ENCODE measurements at regions not wholly inside any gene's neighbourhood (a gene's known extent, or its start where the extent isn't known, plus 50 kb on each side); places are given as distances from the start of the nearest gene placed in this dataset.
"Not testable (repeated sequence)": the region's sequence is repeated elsewhere in the genome, so short reads cannot be mapped to it uniquely, and the experiment has no call there.

GRCh38 chr2:59787095-59787494 is 766.4 kb downstream of the BCL11A start:
- no peak for DNase-seq (ENCODE audit: low read depth in 1 of 2, low spot score in 1 of 2)
- in situ Hi-C loops (cut with HindIII; ENCODE audit: low pct_unique_long_range_greater_than_20kb, low sequenced_read_pairs) = no loop called here
- no peak for TF ChIP-seq JUND (IDR thresholded peaks at IDR 0.05; ENCODE audit: low read depth)

- no peak for DNase-seq (ENCODE audit: low read depth in 1 of 2, low spot score in 1 of 2)
- in situ Hi-C loops (cut with HindIII; ENCODE audit: low pct_unique_long_range_greater_than_20kb, low sequenced_read_pairs) = no loop called here
- no peak for TF ChIP-seq JUND (IDR thresholded peaks at IDR 0.05; ENCODE audit: low read depth)
Measured at GRCh38 chr2:59786684-59787083, 766.8 kb downstream of the BCL11A start.

DNA sequence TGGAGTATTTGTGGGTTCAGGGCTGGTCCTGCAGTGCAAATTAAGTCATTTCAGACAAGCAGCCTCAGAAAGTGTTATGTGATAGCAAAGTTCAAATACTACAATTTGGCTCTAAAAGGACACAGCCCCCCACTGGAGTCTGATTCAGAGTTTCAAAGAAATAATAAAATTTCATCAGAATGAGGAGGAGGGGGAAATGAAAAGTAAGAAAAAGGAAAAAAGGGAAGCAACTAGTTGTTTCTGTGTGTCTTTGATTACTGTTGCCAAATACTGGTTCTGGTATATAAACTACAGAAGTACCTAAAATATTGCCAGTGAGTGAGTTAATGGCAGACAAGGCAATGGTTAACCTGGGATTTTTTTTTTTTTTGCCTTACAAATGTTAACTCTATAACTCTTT is 773.9 kb downstream of the BCL11A start:
- DNase-seq (ENCODE audit: low read depth in 1 of 2, low spot score in 1 of 2) = no peak
- in situ Hi-C loops (cut with HindIII; ENCODE audit: low pct_unique_long_range_greater_than_20kb, low sequenced_read_pairs) = no loop called here
- no peak for TF ChIP-seq JUND (IDR thresholded peaks at IDR 0.05; ENCODE audit: low read depth)

DNA sequence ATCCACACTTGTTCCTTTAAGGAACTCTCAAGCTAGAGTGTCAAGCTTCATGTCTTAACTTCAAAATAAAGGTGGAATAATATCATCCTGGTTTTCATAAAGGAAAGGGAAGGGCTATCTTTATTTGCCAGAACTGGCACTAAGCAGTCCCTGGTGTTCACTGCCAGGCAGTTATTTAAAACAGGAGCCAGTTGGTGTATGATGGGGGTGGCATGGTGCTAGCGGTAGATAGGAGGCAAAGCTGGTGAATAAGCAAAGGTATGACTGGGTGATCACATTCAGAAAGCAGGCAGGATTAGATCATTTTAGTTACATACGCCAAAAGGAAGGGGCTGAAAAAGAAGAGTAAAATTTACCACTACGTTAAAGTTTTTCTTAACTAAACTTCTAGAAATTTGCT is 776.3 kb downstream of the BCL11A start:
- in situ Hi-C loops (cut with HindIII; ENCODE audit: low pct_unique_long_range_greater_than_20kb, low sequenced_read_pairs) = no loop called here
- no peak for TF ChIP-seq JUND (IDR thresholded peaks at IDR 0.05; ENCODE audit: low read depth)
- DNase-seq (ENCODE audit: low read depth in 1 of 2, low spot score in 1 of 2) = no peak

- DNase-seq (ENCODE audit: low read depth in 1 of 2, low spot score in 1 of 2) = no peak
- in situ Hi-C loops (cut with HindIII; ENCODE audit: low pct_unique_long_range_greater_than_20kb, low sequenced_read_pairs) = no loop called here
- no peak for TF ChIP-seq JUND (IDR thresholded peaks at IDR 0.05; ENCODE audit: low read depth)
Measured at GRCh38 chr2:59776726-59777008, 776.8 kb downstream of the BCL11A start.

DNA sequence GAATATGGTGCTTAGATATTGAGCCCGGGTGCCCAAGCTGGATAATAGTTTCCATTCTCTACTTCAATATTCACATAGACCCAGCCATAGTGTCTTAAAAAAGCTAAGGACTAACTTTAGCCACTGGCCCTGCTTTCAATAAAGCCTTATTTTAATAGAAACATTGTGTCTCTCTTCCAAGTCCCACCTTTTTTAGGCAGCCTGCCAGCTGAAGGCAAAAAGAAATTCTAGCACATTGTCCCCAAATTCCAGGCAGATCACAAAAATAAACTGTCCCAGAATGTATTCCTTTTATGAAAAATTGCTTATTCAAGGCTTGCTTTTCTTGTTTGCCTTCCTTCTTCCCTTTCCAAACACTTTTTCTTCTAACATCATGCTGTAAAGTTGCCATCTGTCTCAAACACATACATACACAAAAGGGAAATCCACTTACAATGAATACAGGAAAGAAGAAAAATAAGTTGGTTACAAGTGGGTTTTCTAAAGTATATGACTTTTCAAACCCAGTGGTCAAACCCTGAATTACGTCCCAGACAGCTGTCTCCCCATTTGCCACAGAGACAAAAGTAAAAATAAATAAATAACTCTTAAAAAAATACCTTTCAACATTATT is 778.5 kb downstream of the BCL11A start:
- DNase-seq (ENCODE audit: low read depth in 1 of 2, low spot score in 1 of 2) = no peak
- in situ Hi-C loops (cut with HindIII; ENCODE audit: low pct_unique_long_range_greater_than_20kb, low sequenced_read_pairs) = no loop called here
- no peak for TF ChIP-seq JUND (IDR thresholded peaks at IDR 0.05; ENCODE audit: low read depth)

DNA sequence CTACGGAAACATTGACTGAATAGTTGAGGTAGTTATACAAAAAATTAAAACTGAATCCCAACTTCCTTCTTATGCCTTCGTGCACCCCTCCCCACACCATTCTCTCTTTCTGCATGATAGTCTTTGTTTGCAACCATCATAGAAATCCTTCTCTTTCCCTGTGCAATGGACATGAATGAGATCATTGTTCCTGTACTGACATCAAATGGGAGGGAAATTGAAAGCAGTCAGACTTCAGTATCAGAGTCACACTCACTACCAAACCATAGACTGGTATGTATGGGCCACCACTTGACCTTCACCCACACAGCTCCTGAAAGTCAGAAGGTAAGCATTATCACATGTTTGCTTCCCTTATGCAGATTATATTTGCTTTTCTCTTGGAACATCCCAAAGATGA is 782.8 kb downstream of the BCL11A start:
- DNase-seq (ENCODE audit: low read depth in 1 of 2, low spot score in 1 of 2) = no peak
- TF ChIP-seq JUND (IDR thresholded peaks at IDR 0.05; ENCODE audit: low read depth) = no peak
- in situ Hi-C loops (cut with HindIII; ENCODE audit: low pct_unique_long_range_greater_than_20kb, low sequenced_read_pairs) = no loop called here

DNA sequence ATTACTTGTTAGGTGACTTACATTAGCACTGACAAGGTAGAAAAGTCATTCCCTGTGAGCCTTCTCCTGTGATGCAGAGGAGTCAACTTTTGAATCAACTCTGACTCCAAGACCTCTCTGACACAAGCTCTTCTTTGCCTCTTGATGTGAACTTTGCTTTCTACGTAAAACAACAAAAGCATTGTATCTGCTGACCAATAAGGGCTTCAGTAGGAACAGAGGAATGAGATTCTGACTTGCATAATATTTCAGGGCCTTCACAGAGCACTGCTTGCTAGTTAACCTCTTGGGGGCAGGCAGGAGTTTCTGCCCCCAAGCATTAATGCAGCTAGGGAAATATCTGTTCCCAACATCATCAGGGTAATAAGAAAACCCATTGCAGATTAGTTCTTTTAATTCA is 791.5 kb downstream of the BCL11A start:
- in situ Hi-C loops (cut with HindIII; ENCODE audit: low pct_unique_long_range_greater_than_20kb, low sequenced_read_pairs) = no loop called here
- DNase-seq (ENCODE audit: low read depth in 1 of 2, low spot score in 1 of 2) = no peak
- no peak for TF ChIP-seq JUND (IDR thresholded peaks at IDR 0.05; ENCODE audit: low read depth)

GRCh38 chr2:59756150-59756549 is 797.3 kb downstream of the BCL11A start:
- no peak for TF ChIP-seq JUND (IDR thresholded peaks at IDR 0.05; ENCODE audit: low read depth)
- in situ Hi-C loops (cut with HindIII; ENCODE audit: low pct_unique_long_range_greater_than_20kb, low sequenced_read_pairs) = no loop called here
- DNase-seq (ENCODE audit: low read depth in 1 of 2, low spot score in 1 of 2) = no peak

DNA sequence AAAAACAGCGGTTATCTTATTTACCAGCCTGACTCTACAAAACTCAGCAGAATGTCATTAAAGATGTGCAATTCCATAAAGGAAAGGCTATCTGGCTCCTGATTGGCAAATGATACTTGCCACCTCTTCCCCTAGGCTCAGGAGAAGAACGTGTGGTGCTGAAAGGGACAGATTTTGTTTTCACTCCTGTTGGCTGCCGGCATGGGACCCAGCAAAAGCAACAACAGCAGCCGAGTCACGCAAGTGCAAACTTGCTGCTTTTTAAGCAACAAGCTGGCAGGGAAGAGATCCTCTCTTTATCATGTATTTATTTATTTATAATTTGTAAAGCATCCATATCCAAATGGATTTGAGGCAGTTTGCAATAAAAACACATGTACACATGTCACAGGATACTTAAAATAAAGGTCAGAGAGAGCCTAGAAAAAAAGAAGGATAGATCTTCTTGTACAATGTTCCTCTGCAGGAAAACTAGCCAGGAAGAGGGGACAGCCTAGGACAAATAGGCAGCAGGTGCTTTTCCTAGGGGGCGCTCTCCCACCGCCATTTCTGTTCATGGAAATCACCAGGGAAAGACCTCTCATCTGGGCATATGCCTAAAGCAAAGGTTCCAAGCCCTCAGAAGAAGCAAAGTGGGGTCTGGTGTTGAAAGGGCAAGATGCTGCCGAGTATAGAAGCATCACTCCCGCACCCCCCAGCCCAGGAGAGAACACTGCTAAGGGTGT is 799.3 kb downstream of the BCL11A start:
- no peak for DNase-seq (ENCODE audit: low read depth in 1 of 2, low spot score in 1 of 2)
- no peak for TF ChIP-seq JUND (IDR thresholded peaks at IDR 0.05; ENCODE audit: low read depth)

GRCh38 chr2:59752512-59752911 is 800.9 kb downstream of the BCL11A start:
- no peak for DNase-seq (ENCODE audit: low read depth in 1 of 2, low spot score in 1 of 2)
- no peak for TF ChIP-seq JUND (IDR thresholded peaks at IDR 0.05; ENCODE audit: low read depth)
- in situ Hi-C loops (cut with HindIII; ENCODE audit: low pct_unique_long_range_greater_than_20kb, low sequenced_read_pairs) = no loop called here

More for the DNA sequence above, 799.3 kb downstream of the BCL11A start:
- in situ Hi-C loops (cut with HindIII; ENCODE audit: low pct_unique_long_range_greater_than_20kb, low sequenced_read_pairs) = no loop called here

DNA sequence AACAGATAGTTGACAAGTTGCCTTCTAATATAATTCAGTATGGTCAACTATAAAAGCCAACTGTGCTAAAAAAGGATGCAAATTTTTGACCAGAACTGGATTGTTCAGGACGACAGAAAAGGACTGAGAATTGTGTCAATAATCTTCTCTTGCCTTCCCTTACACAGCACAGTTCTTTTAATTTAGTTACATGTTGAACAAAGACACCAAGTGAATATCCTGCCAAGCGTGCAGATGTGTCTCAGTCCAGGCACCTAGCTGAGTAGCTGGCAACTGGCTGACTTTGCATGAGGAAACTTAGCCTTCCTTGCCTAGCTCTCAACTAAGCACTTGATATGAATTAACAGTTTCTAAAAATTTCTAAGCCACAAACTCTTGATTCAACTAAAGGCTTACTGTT is 801.4 kb downstream of the BCL11A start:
- no peak for DNase-seq (ENCODE audit: low read depth in 1 of 2, low spot score in 1 of 2)
- no peak for TF ChIP-seq JUND (IDR thresholded peaks at IDR 0.05; ENCODE audit: low read depth)
- in situ Hi-C loops (cut with HindIII; ENCODE audit: low pct_unique_long_range_greater_than_20kb, low sequenced_read_pairs) = no loop called here

- in situ Hi-C loops (cut with HindIII; ENCODE audit: low pct_unique_long_range_greater_than_20kb, low sequenced_read_pairs); DNase-seq (ENCODE audit: low read depth in 1 of 2, low spot score in 1 of 2): not testable (repeated sequence)
Measured at GRCh38 chr2:59751214-59751613, 802.2 kb downstream of the BCL11A start.

- no peak for TF ChIP-seq JUND (IDR thresholded peaks at IDR 0.05; ENCODE audit: low read depth)
- in situ Hi-C loops (cut with HindIII; ENCODE audit: low pct_unique_long_range_greater_than_20kb, low sequenced_read_pairs) = no loop called here
- no peak for DNase-seq (ENCODE audit: low read depth in 1 of 2, low spot score in 1 of 2)
Measured at GRCh38 chr2:59746291-59746690, 807.2 kb downstream of the BCL11A start.
